Epithelial cell of prostate (primary cell): ENCODE measurements at regions not wholly inside any gene's neighbourhood (a gene's known extent, or its start where the extent isn't known, plus 50 kb on each side); places are given as distances from the start of the nearest gene placed in this dataset.
"Not testable (repeated sequence)": the region's sequence is repeated elsewhere in the genome, so short reads cannot be mapped to it uniquely, and the experiment has no call there.

Experiments used
- DNase-seq: peaks from one replicate; pipeline ENCODE4 v3.0.0-alpha.2; 2011; ENCODE audit warnings: low read depth, low spot score
- H3K27ac ChIP-seq: fragments of 450-650 bp; 2 replicates; pipeline ENCODE4 v1.5.1; 2017; ENCODE audit warnings: mild to moderate bottlenecking

DNA sequence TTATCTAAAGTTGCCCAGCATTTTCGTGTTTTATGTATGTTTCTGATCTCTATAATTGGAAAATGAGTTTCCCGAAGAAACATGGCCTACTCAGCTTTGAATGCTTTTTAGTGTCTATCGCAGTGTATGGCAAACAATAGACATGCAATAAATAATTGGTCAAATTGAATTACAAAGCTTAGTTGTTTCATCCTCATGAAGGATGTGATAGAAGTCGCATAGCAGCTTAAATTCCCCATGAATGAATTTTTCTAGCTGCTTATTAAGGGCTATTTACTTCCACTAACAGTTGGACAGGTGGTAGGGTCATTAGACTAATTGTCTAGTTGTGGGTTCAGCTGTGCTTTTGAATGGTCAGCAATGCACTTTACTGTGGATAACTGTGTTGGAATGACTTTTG lies 467.3 kb upstream of the MBL2 start:
- no peak overlapping the region for H3K27ac ChIP-seq

DNA sequence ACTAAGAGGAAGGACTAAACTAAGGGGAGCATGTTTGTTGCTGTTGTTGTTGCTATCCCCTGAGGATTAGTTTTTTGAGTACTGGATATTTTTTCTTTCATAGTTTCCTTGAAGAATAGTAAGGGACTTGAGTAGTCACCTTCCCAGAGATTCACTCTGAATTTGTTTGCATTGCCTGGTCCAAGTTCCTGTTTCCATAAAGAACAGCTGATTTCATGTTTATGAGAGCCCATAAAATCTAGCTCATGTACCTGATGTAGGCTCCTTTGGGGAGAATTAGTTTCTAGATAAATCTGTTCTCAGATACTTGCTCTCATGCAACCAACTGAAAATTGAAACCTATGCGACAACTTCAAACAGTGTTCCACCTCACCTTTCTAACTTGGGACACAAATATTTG lies 464.4 kb upstream of the MBL2 start:
- no peak overlapping the region for H3K27ac ChIP-seq

More for the DNA sequence above, 467.3 kb upstream of the MBL2 start:
- DNase-seq = no peak

DNA sequence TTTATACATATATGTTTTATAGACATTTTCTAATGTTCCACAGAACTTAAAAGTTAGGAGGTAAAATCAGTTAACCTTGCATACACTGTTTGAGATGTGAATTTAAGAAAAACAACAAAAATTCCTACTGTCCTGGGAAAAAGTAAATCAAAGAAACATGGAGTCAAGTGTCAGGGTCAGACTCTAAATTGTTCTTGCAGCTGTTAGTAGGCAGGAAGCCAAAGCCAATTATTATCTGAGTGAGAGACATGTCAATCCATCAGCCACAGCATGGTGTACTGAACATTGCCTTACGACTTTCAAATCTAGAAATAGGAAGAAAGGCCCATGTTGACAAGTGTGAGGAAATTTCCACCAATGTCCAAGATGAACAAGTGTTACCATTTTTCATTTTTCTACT lies 461.2 kb upstream of the MBL2 start:
- no peak for DNase-seq
- no peak overlapping the region for H3K27ac ChIP-seq

More for the DNA sequence above, 464.4 kb upstream of the MBL2 start:
- no peak for DNase-seq

DNA sequence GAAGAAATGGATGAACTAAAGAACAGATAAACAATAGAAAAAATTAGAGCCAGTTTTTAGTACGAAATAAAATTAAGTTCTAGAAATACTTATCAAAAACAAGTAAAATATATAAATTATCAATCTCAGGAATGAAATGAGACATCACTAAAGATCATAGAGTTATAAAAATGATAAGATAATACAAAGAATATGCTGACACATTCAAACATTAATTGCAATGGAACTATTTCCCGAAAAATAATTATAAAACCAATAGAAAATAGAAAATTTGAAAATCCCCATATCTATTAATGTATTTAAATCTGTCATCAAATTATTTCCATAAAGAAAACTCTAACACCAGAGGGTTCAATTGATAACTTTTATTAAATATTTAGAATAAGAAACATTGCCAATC lies 458.1 kb upstream of the MBL2 start:
- no peak overlapping the region for H3K27ac ChIP-seq
- DNase-seq = no peak

DNA sequence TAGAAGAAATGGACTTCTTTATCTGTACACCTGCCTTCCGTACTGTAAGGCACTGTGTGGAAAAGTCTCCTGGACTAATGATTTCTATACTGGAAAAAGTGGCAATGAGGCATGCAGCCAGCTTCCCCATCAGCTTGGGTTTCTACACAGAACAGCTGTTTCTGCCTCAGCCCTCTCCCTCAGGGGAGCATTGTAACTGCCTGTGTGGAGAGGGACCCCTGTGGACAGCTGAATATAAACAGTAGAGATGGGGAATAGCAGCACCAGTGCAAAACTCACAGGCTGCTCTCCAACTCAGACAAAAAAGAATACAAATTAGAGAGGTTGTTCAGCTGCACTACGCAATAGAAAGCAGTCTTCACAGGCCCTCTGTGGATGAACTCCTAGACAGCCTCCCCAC lies 451.3 kb upstream of the MBL2 start:
- DNase-seq = no peak
- no peak overlapping the region for H3K27ac ChIP-seq

DNA sequence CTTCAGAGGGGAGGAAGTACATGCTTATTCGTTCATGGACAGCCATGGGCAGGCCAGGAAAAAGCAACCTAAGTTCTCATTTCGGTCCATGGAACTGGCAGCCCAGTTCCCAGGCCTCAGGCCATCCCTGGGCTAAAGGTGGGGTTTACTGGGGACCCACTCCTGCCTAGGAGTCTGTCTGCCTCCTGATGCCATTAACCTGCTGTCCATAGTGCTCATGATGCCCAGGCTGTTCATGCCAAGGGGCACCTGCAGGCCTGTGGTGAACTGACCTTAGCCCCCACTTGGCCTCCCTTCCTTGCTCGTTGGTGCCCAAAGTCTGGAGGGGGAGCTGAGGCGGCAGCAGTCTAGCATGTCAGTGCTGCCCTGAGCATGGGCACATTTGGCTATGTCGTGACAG lies 450.2 kb upstream of the MBL2 start:
- no peak overlapping the region for H3K27ac ChIP-seq

DNA sequence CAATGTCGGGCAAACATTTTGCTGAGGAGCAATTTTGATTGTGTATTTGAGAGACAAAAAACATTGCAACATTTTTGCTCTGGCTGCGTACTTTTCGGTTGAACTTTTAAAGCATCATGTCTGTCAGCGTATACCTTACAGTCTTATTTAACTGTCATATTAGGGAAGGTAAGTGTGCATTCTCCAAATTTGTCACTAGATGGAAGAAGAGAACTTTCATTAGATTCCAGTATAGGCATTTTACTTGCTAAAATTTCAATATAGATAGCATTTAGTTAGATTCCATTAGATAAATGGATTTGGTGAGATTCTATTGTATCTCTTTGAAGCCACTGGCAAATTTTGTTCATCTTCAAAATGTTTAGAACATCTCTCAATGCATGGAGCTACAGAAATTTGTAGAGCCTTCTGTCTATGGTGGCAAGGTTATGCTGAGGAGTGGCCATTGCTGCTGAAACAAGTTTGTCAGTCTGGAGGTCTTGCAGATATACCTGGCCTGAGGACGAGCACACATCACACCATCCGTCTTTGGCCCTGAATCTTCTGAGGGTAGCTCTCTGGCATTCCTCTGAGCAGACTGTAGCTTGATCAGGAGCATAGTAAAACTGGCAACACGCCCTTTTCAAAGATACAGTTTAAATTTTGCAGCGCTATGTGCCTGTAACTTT lies 437.5 kb upstream of the MBL2 start:
- no peak for DNase-seq

More for the DNA sequence above, 450.2 kb upstream of the MBL2 start:
- DNase-seq = no peak

DNA sequence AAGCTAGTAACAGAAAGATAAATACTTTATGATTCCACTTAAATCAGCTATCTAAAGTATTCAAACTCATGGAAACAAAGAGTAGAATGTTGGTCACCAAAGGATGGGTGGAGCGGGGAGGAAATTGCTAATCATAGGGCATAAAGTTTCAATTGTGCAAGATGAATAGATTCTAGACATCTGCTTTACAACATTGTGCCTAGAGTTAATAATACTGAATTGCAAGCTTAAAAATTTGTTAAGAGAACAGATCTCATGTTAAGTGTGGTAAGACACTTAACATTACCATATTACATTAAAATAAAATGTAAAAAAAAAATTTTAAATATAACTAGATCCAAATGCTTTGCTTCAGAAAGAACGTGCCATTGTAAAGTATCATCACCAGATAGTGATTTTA lies 411.1 kb upstream of the MBL2 start:
- no peak overlapping the region for H3K27ac ChIP-seq
- no peak for DNase-seq

More for the DNA sequence above, 437.5 kb upstream of the MBL2 start:
- H3K27ac ChIP-seq = no peak overlapping the region

DNA sequence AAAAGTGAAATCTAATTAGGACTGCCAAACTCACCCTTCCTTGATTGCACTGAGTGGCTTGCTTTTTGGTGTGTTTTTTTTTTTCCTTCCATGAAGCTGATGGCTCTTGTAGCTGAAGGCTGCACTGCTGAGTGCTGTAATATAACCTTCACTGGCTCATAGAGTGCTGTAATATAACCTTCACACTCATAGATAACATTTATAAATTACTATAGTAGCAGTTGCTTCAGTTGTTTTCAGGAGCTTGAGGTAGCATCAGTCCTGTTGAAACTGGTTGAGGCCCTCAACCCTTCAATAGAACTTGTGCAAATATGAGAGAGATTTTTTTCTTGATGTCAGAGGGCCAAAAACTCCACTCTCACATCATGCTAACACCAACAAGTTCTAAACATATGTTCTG lies 404.9 kb upstream of the MBL2 start:
- DNase-seq = no peak
- H3K27ac ChIP-seq = no peak overlapping the region

DNA sequence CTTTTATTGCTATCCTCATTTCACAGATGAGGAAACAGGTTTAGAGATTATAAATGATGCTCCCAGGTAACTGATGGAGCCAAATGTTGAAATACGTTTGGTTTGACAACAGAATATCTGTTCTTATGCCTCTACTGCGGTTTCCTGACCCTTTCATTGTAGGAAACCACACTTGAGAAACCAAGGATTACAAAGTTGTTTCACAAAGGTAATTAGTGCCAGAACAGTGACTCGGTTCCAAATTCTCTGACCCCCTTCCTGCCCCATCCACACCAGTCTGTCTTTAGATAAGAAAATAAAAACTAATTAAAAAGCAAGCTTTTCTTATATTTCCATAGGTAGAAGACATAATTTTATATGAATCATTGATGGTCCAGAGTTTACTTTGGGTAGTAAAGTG lies 393.7 kb upstream of the MBL2 start:
- DNase-seq = no peak
- no peak overlapping the region for H3K27ac ChIP-seq

DNA sequence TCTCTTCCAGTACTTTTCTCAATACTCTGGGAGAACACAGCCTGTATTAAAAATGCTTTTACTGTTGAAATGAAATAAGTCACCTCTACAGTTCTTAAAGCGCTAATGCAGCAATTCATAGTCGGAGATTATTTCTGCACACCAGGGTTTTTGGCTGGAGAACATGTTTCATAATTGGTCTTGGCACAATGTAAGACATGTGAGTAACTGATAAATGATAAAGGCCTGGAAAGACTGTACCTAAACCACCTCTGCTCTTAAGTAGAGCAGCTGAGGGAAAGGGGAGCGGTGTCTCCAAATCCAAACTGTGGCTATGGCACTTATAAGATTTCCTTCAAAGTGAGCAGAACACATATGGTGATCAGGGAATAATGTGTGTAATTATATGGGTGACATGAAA lies 390.3 kb upstream of the MBL2 start:
- no peak for DNase-seq
- no peak overlapping the region for H3K27ac ChIP-seq

DNA sequence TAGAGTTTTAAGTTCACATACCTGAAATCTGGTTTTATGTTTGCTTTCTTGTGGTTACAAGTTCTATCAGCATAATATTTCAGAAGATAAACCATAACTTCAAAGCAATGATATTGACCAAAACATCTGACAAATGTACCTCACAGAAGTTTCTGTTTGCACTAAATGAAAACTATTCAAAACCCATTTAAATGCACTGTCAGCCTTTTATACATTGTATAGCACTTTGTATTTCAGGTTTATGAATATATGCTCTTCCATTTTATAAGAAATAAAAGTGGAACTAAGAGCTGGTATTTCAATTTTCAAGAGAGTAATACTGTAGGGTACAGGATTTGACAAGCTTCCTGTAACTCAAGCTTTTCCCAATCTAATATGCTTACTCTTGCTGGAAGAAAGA lies 388.6 kb upstream of the MBL2 start:
- DNase-seq = no peak
- no peak overlapping the region for H3K27ac ChIP-seq

DNA sequence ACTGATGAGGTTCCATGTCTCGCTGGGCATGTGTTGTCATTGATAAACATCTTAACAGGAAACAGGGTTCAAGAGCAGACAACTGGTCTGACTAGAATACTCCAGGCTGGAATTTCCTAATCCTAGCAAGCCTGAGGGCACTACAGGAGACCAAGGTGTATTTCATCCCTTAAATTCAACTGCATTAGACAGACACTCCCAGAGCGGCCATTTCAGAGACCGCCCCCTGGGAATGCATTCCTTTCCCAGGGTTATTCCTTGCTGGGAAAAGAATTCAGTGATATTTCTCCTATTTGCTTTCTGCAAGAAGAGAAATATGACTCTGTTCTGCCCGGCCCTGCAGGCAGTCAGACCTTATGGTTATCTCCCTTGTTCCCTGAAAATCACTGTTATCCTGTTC lies 383.1 kb upstream of the MBL2 start:
- H3K27ac ChIP-seq, DNase-seq: not testable (repeated sequence)

DNA sequence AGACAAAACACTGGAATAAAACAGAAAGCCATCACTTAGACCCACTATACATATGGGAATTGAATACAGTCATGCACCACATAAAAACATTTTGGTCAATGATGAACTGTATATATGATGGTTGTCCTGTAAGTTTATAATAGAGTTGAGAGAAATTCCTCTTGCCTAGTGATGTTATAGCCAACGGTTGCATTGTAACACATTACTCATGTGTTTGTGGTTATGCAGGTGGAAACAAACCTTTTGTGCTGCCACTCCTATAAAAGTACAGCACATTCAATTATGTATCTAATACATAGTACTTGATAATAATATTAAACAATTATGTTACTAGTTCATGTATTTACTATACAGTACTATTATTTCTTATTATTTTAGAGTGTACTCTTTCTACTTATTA lies 381.2 kb upstream of the MBL2 start:
- peak; percentile 22 for DNase-seq

DNA sequence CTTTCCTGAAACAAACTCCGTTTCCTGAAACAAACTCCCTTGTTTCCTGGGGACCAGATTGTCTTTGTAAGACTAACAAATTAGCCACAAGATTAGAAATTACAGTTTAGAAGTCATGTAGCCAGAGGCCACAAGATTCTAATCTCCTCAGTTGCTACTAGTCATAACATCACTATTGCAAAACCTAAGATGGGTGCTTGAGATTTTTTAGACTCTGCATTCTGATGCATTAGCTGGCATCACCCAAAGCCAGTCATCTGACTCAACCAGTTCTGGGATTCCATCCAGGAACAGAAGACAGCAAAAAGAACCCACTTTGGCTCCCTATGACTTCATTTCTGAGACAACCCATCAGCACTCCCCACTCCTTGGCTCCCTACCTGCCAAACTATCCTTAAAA lies 367.9 kb upstream of the MBL2 start:
- H3K27ac ChIP-seq = peak overlapping the region; percentile 14
- peak; percentile 84 for DNase-seq

More for the DNA sequence above, 381.2 kb upstream of the MBL2 start:
- H3K27ac ChIP-seq = no peak overlapping the region

DNA sequence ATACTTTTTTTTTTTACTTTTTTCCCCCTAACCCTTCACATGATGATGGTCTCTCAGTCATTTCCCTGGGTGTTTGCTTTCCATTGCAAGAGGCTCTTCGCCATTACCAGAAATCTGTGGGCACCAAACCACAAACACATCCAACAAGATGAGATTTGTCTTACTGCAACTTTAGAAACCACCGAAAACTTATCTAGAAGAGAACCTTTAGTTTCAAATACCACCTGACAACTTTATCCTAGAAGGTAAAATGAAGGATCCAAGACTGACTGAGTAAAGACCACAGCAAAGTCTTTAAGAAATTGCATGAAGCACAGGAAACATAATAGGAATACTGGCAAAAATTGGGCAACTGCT lies 363.3 kb upstream of the MBL2 start:
- H3K27ac ChIP-seq = no peak overlapping the region
- no peak for DNase-seq

DNA sequence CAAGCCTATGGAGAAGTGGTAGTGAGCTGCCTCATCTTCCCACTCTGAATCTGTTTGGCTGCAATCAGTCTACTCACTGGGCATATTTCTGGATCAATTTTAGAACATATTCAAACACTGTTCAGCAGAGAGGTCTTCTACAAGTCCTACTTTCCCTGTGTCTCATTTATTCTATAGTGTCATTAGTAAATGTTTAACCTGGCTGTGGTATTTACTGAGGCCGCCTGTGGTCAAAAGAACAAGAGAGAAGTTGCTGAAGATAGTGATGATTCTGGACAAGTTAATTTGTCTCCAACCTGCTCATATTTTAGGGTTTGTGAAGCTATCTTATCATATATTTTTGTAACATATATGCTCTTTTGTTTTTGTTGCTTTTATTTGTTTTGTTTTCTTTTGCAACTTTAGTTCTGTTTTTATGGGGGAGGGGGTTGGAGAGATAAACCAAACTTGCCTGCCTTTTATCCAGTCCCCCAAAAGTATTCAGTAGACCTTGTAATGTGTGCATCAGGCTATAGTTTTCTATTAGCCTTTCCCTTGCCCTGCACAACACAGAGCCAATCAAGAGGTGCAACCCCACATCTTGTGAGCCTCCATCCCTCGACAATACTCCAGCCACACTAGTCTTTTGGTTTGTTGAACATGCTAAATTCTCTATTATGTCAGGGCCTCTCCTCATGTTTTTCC lies 362.8 kb upstream of the MBL2 start:
- no peak overlapping the region for H3K27ac ChIP-seq
- DNase-seq = no peak

DNA sequence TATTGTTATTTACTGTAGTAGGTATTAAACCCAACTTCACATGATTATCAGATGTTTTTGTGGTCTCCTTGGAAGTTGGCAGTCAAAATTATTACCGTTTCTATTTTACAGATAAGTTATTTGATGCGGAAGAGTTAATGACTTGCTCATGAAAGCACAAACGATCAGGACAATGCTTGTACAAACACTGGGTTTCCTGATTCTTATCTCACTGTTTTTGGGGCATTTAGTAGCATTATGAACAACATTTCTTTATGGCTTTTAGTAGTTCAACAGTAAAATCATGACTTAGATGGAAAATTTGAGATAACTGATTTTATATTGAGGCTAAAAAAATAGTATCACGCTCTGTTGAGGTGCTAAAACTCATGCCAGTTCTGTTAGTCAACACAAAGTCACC lies 361.5 kb upstream of the MBL2 start:
- no peak overlapping the region for H3K27ac ChIP-seq
- DNase-seq = no peak

DNA sequence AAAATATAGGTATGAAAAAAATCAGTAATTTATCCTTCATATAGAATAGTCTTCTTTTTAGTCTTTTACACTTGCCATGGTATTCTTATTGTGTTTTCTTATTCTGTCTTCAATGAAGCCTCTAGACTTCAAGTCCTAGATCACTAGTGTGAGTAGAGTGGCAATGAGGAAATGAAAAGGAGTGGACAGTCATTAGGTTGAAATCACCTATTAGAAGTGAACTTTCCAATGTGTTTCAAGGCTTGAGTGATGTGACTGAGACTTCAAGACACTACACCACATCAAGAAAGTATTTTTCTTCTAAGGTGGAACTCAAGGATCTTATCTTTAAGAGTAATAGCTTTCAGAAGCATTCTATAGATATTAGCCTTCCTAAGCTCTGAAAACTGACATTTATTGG lies 357.8 kb upstream of the MBL2 start:
- H3K27ac ChIP-seq = no peak overlapping the region
- DNase-seq = no peak

DNA sequence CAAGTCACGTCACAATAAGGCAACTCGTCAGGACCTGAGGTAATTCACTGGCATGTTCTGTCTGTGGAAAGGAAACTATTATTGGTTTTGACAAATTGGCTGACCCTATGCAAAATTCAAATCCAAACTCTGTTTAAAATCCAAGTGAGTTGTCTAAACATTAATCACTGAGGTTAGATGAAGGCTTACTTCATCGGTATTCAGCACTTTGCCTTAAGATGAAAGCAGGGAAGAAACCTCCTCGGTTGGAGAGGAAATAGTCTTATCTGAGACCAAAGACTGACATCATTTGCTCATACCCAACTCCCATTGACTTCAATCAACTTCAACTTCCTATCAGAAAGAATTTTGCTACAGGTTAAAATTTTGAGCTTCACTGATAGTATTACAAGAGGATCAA lies 355.1 kb upstream of the MBL2 start:
- H3K27ac ChIP-seq = no peak overlapping the region

DNA sequence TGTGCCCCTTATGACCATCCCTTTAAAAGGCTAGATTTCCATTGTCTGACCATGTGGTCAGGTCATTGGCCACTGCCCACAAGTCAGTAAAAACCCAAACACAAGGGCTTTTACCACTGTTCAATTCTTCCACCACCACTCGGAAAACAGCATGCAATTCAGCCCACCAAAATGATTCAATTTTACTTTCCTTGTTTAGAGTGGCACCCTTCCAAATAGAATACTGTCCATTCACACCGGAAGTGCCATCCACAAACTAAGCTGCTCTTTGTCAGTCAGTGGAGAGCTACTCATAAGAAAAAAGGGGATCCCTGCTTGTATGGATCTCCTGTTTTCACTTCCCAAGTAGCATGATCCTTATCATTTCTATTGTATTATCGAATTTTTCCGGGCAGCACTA lies 350.7 kb upstream of the MBL2 start:
- DNase-seq = no peak
- no peak overlapping the region for H3K27ac ChIP-seq

More for the DNA sequence above, 355.1 kb upstream of the MBL2 start:
- no peak for DNase-seq

DNA sequence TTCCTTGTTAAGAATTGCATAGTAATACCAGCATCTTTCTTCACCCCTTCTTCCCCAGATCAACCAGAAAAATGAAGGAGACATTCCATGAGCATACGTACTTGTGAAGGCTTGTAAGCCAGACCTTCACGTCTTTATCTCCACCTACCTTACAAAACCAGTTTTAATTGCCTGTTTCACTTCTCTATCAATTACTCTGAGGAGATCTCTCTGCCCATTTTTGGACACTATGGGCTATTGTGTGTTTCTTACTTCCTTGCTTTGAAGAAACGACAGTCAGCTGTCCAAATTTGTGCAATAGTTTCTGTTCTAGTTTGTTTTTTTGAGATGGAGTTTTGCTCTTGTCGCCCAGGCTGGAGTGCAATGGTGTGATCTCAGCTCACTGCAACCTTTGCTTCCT lies 349.7 kb upstream of the MBL2 start:
- DNase-seq = no peak
- no peak overlapping the region for H3K27ac ChIP-seq
